Kidney (tissue), 13 donors: ENCODE measurements at regions not wholly inside any gene's neighbourhood (a gene's known extent, or its start where the extent isn't known, plus 50 kb on each side); places are given as distances from the start of the nearest gene placed in this dataset.

ENCODE experiments used
- DNase-seq, 5 donors: peaks; one replicate each; pipeline ENCODE4 v3.0.0-alpha.2; 2013 to 2020
- FAIRE-seq: peaks from 2 replicates; lab custom pipeline; 2012; peaks lifted over from hg19 to GRCh38; lab: Jason Lieb, UNC
- H3K27ac ChIP-seq, 2 donors: one replicate each; pipeline ENCODE4 v1.7.0; 2013; ENCODE audit warnings: low read depth in 2 of 2, low read length in 2 of 2, inconsistent platforms in 1 of 2
- H3K27me3 ChIP-seq: one replicate; pipeline ENCODE4 v1.7.1; 2013; ENCODE audit warnings: low read length, inconsistent platforms; ENCODE audit not compliant: control insufficient read depth, insufficient read depth
- H3K36me3 ChIP-seq, 3 donors: one replicate each; pipeline versions ENCODE4 v1.7.0 to v1.7.1; 2013; ENCODE audit warnings: low read length in 3 of 3, control low read depth in 1 of 3, inconsistent platforms in 1 of 3; ENCODE audit not compliant: insufficient read depth in 3 of 3, control insufficient read depth in 2 of 3
- H3K4me1 ChIP-seq, 3 donors: one replicate each; pipeline versions ENCODE4 v1.7.0 to v1.7.1; 2013; ENCODE audit warnings: low read length in 3 of 3, inconsistent platforms in 1 of 3, low read depth in 1 of 3; ENCODE audit not compliant: control insufficient read depth in 2 of 3, insufficient read depth in 2 of 3
- H3K4me3 ChIP-seq, 3 donors: one replicate each; pipeline versions ENCODE4 v1.7.0 to v1.8.1; 2013; ENCODE audit warnings: low read length in 3 of 3, control low read depth in 1 of 3, inconsistent platforms in 1 of 3
- H3K9ac ChIP-seq, 3 donors: one replicate each; pipeline versions ENCODE4 v1.7.0 to v1.7.1; 2013; ENCODE audit warnings: low read length in 3 of 3, control low read depth in 1 of 3, inconsistent platforms in 1 of 3
- H3K9me3 ChIP-seq, 3 donors: one replicate each; pipeline versions ENCODE4 v1.7.0 to v1.7.1; 2013; ENCODE audit warnings: low read length in 3 of 3, control low read depth in 1 of 3, inconsistent platforms in 1 of 3; ENCODE audit not compliant: control insufficient read depth in 2 of 3, insufficient read depth in 1 of 3
- CTCF ChIP-seq: IDR thresholded peaks from 3 replicates; pipeline ENCODE4 v1.5.1; 2012; ENCODE audit warnings: mild to moderate bottlenecking, moderate library complexity, borderline replicate concordance; ENCODE audit not compliant: insufficient read depth; ENCODE audit errors: extremely low read depth
- intact Hi-C: fragments of 100-400 bp; cut with DNase I; formaldehyde crosslinking; loops from one replicate; pipeline ENCODE4 v1.11.1; 2022
- donor health status: control.
- donor health status: control.
- donor health status: control.
- donor health status: control.
- donor health status: control.
- donor health status: DM: yes; HTN: yes; CAD: no.
- donor health status: Normal renal cell carcinoma (clear cell type).

DNA sequence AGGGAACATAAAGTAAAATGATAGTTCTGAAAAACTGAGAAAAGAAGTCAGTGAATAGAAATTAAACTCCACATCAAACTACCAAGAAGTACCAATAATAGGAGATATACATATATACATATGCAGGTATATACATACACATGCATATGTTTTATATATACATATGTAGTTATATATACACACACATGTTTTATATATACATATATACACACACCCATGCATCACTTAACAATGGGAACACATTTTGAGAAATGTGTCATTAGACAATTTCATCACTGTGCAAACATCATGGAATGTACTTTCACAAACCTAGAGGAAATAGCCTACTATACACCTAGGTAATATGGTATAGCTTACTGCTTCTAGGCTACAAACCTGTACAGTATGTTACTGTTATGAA lies 626.8 kb upstream of the PCDH9 start:
- FAIRE-seq, result no peak
- Histone ChIP-seq H3K27ac (no peak overlapping the region), H3K4me3 (no peak overlapping the region), H3K9ac (no peak overlapping the region), H3K9me3 (no peaks in the 10 kb centered on the region), H3K27me3 (no peaks in the 10 kb centered on the region), H3K36me3 (no peaks in the 10 kb centered on the region), H3K4me1 (no peaks in the 10 kb centered on the region)
- DNase-seq, result no peak
- no peak for TF ChIP-seq CTCF
- intact Hi-C loops, result no loop called here

DNA sequence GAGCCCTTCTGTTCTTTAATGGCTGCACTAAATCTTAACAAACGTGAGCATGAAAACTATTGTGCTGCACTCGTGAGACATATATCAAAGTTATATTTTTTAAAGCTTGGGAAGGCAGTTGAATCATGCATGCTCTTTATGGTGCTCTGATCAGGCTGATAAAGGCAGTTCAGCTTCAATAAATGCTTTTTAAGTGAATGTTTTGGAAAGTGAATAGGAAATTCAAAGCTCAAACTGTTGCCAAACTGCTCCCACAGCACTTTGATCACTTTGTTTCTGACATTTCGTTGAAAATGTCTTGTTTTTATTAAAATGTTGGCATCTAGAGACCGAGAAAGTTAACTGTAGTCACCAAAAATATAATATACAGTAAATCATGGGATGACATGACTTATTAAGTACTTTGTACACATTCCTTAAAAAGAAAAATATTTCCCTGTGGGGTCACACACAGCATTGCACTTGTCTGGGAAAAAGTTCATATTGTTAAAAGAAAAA lies 625.7 kb upstream of the PCDH9 start:
- DNase-seq (peak in 2 of 5 donors; percentile 29 to 42), FAIRE-seq (no peak)
- intact Hi-C loops, result no loop called here
- Histone ChIP-seq H3K9me3 (no peaks in the 10 kb centered on the region), H3K27me3 (no peaks in the 10 kb centered on the region), H3K4me3 (no peak overlapping the region), H3K4me1 (no peaks in the 10 kb centered on the region), H3K36me3 (no peaks in the 10 kb centered on the region), H3K9ac (no peak overlapping the region), H3K27ac (no peak overlapping the region)
- TF ChIP-seq CTCF, result no peak

- no peaks in the 10 kb centered on the region for H3K36me3 ChIP-seq
- H3K9me3 ChIP-seq, result no peaks in the 10 kb centered on the region
- H3K27me3 ChIP-seq, result no peaks in the 10 kb centered on the region
- no peaks in the 10 kb centered on the region for H3K4me1 ChIP-seq
- H3K4me3 ChIP-seq, result no peak overlapping the region
- intact Hi-C loops, result no loop called here
- no peak overlapping the region for H3K9ac ChIP-seq
- FAIRE-seq, result no peak
- no peak for TF ChIP-seq CTCF
- H3K27ac ChIP-seq, result no peak overlapping the region
- DNase-seq, result no peak
These were observed 624.9 kb upstream of the PCDH9 start for GRCh38 chr13:67854990-67855389.

GRCh38 chr13:67844574-67844973 lies 614.4 kb upstream of the PCDH9 start:
- no peaks in the 10 kb centered on the region for H3K4me1 ChIP-seq
- TF ChIP-seq CTCF, result no peak
- no peak overlapping the region for H3K27ac ChIP-seq
- H3K27me3 ChIP-seq, result no peaks in the 10 kb centered on the region
- DNase-seq (no peak), FAIRE-seq (no peak)
- no peaks in the 10 kb centered on the region for H3K36me3 ChIP-seq
- no peak overlapping the region for H3K9ac ChIP-seq
- no peak overlapping the region for H3K4me3 ChIP-seq
- intact Hi-C loops, result no loop called here
- H3K9me3 ChIP-seq, result no peaks in the 10 kb centered on the region
